HG03103 (cell line): ENCODE measurements at regions not wholly inside any gene's neighbourhood (a gene's known extent, or its start where the extent isn't known, plus 50 kb on each side); places are given as distances from the start of the nearest gene placed in this dataset.
"Not testable (repeated sequence)": the region's sequence is repeated elsewhere in the genome, so short reads cannot be mapped to it uniquely, and the experiment has no call there.

ENCODE experiments used
- ATAC-seq: cut with Tn5 transposase; IDR thresholded peaks from one replicate; pipeline ENCODE4 v1.9.1; 2021; ENCODE audit warnings: low read depth; ENCODE audit not compliant: unreplicated experiment

GRCh38 chr12:67758521-67758920 lies 110.0 kb downstream of the DYRK2 start:
- peak; percentile 14 for ATAC-seq

- no peak for ATAC-seq
Observed at GRCh38 chr12:67759829-67760228, 111.3 kb downstream of the DYRK2 start.

GRCh38 chr12:67760586-67761275 lies 112.2 kb downstream of the DYRK2 start:
- no peak for ATAC-seq

- ATAC-seq, result no peak
Observed at GRCh38 chr12:67761566-67761965, 113.0 kb downstream of the DYRK2 start.

GRCh38 chr12:67764055-67764454 lies 115.5 kb downstream of the DYRK2 start:
- ATAC-seq, result no peak

- ATAC-seq, result no peak
Observed at GRCh38 chr12:67764946-67765619, 116.5 kb downstream of the DYRK2 start.

GRCh38 chr12:67765776-67766766 lies 117.5 kb downstream of the DYRK2 start:
- ATAC-seq, result no peak

GRCh38 chr12:67772267-67773169 lies 124.0 kb downstream of the DYRK2 start:
- no peak for ATAC-seq

- ATAC-seq, result no peak
Observed at GRCh38 chr12:67773896-67774295, 125.4 kb downstream of the DYRK2 start.

- no peak for ATAC-seq
Observed at GRCh38 chr12:67774983-67775587, 126.5 kb downstream of the DYRK2 start.

GRCh38 chr12:67780580-67781084 lies 132.1 kb downstream of the DYRK2 start:
- ATAC-seq, result no peak

GRCh38 chr12:67782573-67782972 lies 134.0 kb downstream of the DYRK2 start:
- no peak for ATAC-seq

- no peak for ATAC-seq
Observed at GRCh38 chr12:67783393-67783792, 134.8 kb downstream of the DYRK2 start.

- ATAC-seq, result no peak
Observed at GRCh38 chr12:67784831-67785230, 136.3 kb downstream of the DYRK2 start.

GRCh38 chr12:67786086-67786485 lies 137.5 kb downstream of the DYRK2 start:
- no peak for ATAC-seq

- no peak for ATAC-seq
Observed at GRCh38 chr12:67788118-67788517, 139.6 kb downstream of the DYRK2 start.

- no peak for ATAC-seq
Observed at GRCh38 chr12:67789266-67789665, 140.7 kb downstream of the DYRK2 start.

- no peak for ATAC-seq
Observed at GRCh38 chr12:67790660-67791059, 142.1 kb downstream of the DYRK2 start.

GRCh38 chr12:67791362-67791761 lies 142.8 kb downstream of the DYRK2 start:
- ATAC-seq, result not testable (repeated sequence)
